NCI-H1694 (cell line): ENCODE measurements at regions not wholly inside any gene's neighbourhood (a gene's known extent, or its start where the extent isn't known, plus 50 kb on each side); places are given as distances from the start of the nearest gene placed in this dataset.
A peak's percentile ranks its signal among the peaks of the same experiment; 100 is the strongest.
"Not testable (repeated sequence)": the region's sequence is repeated elsewhere in the genome, so short reads cannot be mapped to it uniquely, and the experiment has no call there.

Source experiments
- DNase-seq: peaks from one replicate; lab custom pipeline; 2025; lab: John Stamatoyannopoulos, UW

GRCh38 chr12:70008944-70009343 lies 183.9 kb downstream of the MYRFL start:
- no peak for DNase-seq

GRCh38 chr12:70011353-70011752 lies 186.3 kb downstream of the MYRFL start:
- no peak for DNase-seq

GRCh38 chr12:70013016-70013415 lies 188.0 kb downstream of the MYRFL start:
- DNase-seq = not testable (repeated sequence)

- DNase-seq = no peak
These were observed 203.5 kb downstream of the MYRFL start for GRCh38 chr12:70028515-70028914.

GRCh38 chr12:70028918-70029317 lies 203.9 kb downstream of the MYRFL start:
- no peak for DNase-seq

DNA sequence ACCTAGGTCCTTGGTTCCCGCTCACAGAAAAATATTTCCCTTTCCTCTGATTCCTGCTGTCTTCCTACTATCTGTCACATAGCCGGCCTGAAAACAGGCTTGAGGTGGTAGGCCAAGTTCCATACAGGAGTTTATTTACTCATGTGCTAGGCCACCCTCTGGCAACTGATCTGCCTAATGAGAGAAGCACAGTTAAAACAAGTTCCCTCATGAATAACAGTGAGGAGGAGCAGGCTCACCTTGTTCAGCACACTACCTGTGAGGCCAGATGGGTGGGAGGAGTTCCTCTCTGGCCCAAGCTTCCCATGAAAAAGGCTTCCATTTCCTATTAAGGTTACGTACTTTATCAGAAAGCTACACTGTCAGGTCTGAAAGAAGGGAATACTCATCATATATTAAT lies 206.0 kb downstream of the MYRFL start:
- no peak for DNase-seq

GRCh38 chr12:70032076-70032475 lies 207.0 kb downstream of the MYRFL start:
- peak; percentile 2 for DNase-seq

DNA sequence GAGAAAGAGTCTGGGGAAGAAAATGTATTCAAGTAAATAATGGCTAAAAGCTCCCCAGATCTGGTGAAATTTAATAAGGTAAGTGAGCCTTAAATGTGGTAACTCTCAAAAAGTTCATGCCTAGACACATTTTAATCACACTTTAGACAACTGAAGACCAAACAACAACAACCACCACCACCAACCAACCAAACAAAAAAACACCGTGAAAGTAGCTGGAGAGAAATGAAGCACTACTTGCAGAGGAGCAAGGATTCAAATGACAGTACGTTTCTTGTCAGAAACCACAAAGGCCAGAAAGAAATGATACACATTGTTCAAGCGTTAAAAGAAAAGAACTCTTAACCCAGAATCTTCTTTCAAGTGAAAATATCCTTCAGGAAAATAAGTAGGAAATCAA lies 208.3 kb downstream of the MYRFL start:
- no peak for DNase-seq

- DNase-seq = no peak
These were observed 203.1 kb upstream of the CNOT2 start for GRCh38 chr12:70040141-70040540.

GRCh38 chr12:70042675-70043074 lies 200.6 kb upstream of the CNOT2 start:
- DNase-seq = peak; percentile 8

DNA sequence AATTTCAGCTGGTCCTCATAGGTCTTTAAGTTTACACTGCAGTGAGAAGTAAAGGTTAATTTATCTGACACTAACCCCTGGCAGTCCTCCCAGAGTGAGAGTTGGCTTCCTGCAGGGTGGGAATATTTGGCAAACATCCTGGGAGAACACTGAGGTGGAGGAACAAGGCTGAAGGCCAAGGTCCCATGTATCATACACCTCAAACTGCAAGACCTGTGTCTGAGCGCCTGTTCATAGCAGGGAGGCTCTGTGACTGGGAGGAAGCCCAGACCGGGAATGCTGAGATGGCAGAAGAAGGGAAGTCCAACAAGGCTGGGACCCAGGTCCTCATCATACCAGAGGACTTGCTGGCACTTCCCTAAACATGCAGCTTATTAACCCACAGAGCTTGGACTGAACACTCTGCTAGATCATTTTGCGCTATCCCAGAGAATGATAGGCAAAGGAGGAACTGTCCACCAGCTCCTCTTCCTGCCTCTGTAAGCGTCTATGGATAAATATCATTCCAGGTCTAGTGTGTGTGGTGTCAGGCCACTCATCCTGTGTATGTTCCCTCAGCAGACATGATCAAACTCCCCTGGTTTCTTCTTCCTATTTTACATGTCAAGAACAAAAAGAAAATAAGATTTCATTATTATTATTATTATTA lies 199.6 kb upstream of the CNOT2 start:
- DNase-seq = peak; percentile 4

GRCh38 chr12:70044167-70044566 lies 199.1 kb upstream of the CNOT2 start:
- no peak for DNase-seq

DNA sequence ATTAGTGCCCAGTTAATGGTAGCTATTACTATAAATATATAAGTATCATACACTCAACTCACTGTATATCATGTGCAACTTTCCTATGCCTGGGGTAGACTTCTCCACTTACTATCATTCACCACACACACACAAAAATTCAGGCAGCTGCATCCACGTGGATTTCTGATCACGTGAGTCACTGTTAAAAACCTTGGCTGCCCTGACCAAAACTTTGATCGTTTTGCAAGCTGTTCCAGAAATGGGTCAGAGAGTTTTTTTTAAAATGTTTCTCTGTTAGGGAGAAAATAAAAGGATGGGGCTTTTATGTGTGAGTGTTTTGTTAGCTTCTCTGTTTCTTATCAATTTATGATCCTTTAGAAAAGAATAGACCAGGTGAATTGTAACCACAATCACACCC lies 198.2 kb upstream of the CNOT2 start:
- DNase-seq = no peak

DNA sequence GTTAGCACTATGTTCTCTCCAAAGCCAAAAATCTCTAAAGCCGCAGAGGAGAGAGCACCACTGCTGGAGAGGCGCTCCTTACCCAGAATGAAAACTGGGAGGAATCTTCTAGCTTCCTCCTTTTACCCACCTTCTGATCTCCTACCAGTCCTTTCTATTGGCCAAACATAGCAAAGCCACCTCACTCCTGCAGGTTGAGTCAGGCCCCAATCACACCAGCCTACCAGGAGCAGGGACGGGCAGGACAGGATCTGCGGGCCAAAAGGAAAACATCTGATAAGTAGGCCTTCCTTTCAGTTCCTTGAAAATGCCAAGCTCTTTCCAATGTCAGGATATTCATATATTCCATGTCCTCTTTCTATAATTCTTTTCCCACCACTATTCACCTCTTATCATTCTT lies 197.7 kb upstream of the CNOT2 start:
- DNase-seq = no peak

- no peak for DNase-seq
These were observed 194.5 kb upstream of the CNOT2 start for GRCh38 chr12:70048521-70049250.

GRCh38 chr12:70049596-70050360 lies 193.5 kb upstream of the CNOT2 start:
- no peak for DNase-seq

DNA sequence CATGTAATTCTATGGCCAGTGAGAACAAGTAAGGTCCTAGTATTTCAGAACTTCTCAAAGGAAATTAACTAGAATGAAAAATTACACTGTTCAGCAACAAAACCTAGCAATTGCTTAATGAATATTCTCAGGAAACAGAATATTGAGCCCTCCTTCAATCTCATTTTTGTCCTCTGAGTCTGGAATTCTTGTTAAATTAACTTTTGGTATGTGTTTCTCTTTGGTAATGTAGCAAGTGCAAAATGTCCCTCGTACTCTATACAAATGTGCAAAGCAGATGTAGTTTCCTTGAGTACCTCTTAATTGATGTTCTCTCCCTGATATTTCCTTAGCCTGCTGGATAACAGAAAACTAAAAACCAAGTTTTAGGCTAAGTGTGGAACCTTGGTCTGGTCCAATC lies 190.8 kb upstream of the CNOT2 start:
- no peak for DNase-seq

DNA sequence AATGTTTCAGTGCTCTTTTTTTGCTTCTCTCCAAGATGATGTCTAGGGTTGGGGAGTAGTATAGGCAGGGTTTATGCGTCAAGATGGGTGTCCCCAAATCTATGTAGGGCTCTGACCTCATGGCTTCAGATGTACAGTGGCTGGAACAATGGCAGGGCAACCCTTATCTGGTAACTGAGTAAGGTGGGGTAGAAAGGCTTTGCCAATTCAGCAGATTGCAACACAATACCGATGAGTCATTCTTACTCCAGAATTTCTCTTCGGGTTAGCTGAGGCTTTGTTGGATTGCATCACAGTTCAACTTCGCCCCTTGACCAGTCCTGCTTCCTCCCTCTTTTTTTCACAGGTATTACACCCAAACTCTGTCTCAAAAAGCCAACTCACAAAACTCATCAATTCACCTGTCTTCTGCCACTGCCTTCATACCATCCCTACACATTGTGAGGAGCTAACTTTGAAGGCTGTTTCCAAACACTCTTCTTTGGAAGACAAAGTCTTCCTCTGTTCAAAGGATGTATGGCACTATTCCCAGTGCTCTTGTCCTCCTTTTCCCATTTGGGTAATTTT lies 190.2 kb upstream of the CNOT2 start:
- no peak for DNase-seq

- no peak for DNase-seq
These were observed 183.9 kb upstream of the CNOT2 start for GRCh38 chr12:70059373-70059772.

GRCh38 chr12:70060634-70061033 lies 182.6 kb upstream of the CNOT2 start:
- DNase-seq = no peak

DNA sequence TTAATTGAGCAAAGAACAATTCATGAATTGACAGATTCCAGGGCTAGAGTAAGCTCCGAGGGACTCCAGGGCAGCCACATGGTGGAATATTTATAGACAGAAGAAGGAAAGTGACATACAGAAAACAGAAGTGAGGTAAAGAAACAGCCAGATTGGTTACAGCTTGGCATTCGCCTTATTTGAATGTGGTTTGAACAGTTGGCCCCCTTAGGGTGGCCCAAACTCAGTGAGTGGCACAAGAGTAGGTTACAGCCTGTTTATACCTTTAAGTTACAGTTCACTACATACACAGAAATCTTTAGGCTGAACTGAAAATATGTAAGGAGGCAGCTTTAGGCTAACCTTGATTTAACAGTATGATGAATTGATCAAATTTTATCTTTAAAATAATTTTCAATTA lies 174.5 kb upstream of the CNOT2 start:
- DNase-seq = no peak

GRCh38 chr12:70069221-70070105 lies 173.8 kb upstream of the CNOT2 start:
- no peak for DNase-seq
